K562 (cell line): ENCODE measurements at regions not wholly inside any gene's neighbourhood (a gene's known extent, or its start where the extent isn't known, plus 50 kb on each side); places are given as distances from the start of the nearest gene placed in this dataset.

Experiments used
- ATF2 ChIP-seq: sonication (generic); formaldehyde crosslinking; IDR thresholded peaks from 2 replicates; pipeline ENCODE4 v1.8.1; 2022; ENCODE audit warnings: missing genetic modification reagents
- CHD2 ChIP-seq: IDR thresholded peaks from 2 replicates; pipeline ENCODE4 v1.6.1; 2011; ENCODE audit warnings: low read depth, low read length
- CTCF ChIP-seq, 3 experiments: IDR thresholded peaks in 2 of 3; conservative IDR thresholded peaks in 1 of 3; 2 replicates each; pipeline ENCODE4 v1.5.1; 2011 to 2012; ENCODE audit warnings: low read length in 3 of 3, mild to moderate bottlenecking in 3 of 3, control low read depth in 2 of 3, improper control_type of control experiment in 1 of 3, inconsistent platforms in 1 of 3, low read depth in 1 of 3, mixed read lengths in 1 of 3, moderate library complexity in 1 of 3; ENCODE audit not compliant: insufficient read depth in 2 of 3
- EZH2 ChIP-seq: IDR thresholded peaks from 2 replicates; pipeline ENCODE4 v1.6.1; 2012; ENCODE audit warnings: low read depth, mild to moderate bottlenecking, inconsistent platforms, low read length, borderline replicate concordance
- JUNB ChIP-seq: fragments of 450-650 bp; formaldehyde crosslinking; conservative IDR thresholded peaks from 2 replicates; pipeline ENCODE4 v1.4.0; 2020; ENCODE audit warnings: mild to moderate bottlenecking
- KDM1A ChIP-seq, 2 experiments: fragments of 450-650 bp; IDR thresholded peaks; 2 replicates each; pipeline ENCODE4 v1.6.1; 2016; ENCODE audit warnings: mild to moderate bottlenecking in 2 of 2
- POLR2AphosphoS5 ChIP-seq: IDR thresholded peaks from 2 replicates; pipeline ENCODE4 v1.6.1; 2011; ENCODE audit warnings: mild to moderate bottlenecking, low read depth, low read length, moderate library complexity; ENCODE audit not compliant: control insufficient read depth, insufficient read depth
- REST ChIP-seq, 2 experiments: fragments of 450-650 bp; formaldehyde crosslinking in 1 of 2; IDR thresholded peaks; 2 replicates each; pipeline versions ENCODE4 v1.4.0 to v1.6.1; 2014 to 2020; ENCODE audit warnings: mild to moderate bottlenecking in 2 of 2, borderline replicate concordance in 1 of 2, low read depth in 1 of 2
- TCFL5 ChIP-seq: fragments of 250-450 bp; sonication (Bioruptor Pico); conservative IDR thresholded peaks from 2 replicates; pipeline ENCODE4 v1.6.1; 2021; ENCODE audit warnings: mild to moderate bottlenecking, moderate library complexity, matching md5 sums
- ZFX ChIP-seq: sonication (generic); formaldehyde crosslinking; IDR thresholded peaks from 2 replicates; pipeline ENCODE4 v1.8.0; 2022; ENCODE audit warnings: mild to moderate bottlenecking, missing genetic modification reagents, moderate library complexity

GRCh38 chr3:171542976-171543375 is 82.8 kb upstream of the TNIK start:
- TF ChIP-seq CHD2: no peak
- TF ChIP-seq POLR2AphosphoS5: no peak
- no peak for TF ChIP-seq REST (IDR thresholded peaks at IDR 0.05; ENCODE audit: borderline replicate concordance)
- TF ChIP-seq REST (CRISPR knock-in tag; IDR thresholded peaks at IDR 0.05; ENCODE audit: low read depth): no peak
- no peak for TF ChIP-seq ATF2 (CRISPR knock-in tag)
- TF ChIP-seq CTCF (IDR thresholded peaks at IDR 0.05 in 2 of 3, conservative IDR thresholded peaks at IDR 0.05 in 1 of 3; ENCODE audit: insufficient read depth in 2 of 3, low read depth in 1 of 3, low read length in 3 of 3): no peak
- no peak for TF ChIP-seq ZFX
- no peak for TF ChIP-seq KDM1A (IDR thresholded peaks at IDR 0.05)
- TF ChIP-seq EZH2: no peak
- no peak for TF ChIP-seq JUNB (CRISPR knock-in tag)
- no peak for TF ChIP-seq TCFL5 (CRISPR knock-in tag)
